ENCODE measurements at regions not wholly inside any gene's neighbourhood (a gene's known extent, or its start where the extent isn't known, plus 50 kb on each side); places are given as distances from the start of the nearest gene placed in this dataset.
A peak's percentile ranks its signal among the peaks of the same experiment; 100 is the strongest.

DNA sequence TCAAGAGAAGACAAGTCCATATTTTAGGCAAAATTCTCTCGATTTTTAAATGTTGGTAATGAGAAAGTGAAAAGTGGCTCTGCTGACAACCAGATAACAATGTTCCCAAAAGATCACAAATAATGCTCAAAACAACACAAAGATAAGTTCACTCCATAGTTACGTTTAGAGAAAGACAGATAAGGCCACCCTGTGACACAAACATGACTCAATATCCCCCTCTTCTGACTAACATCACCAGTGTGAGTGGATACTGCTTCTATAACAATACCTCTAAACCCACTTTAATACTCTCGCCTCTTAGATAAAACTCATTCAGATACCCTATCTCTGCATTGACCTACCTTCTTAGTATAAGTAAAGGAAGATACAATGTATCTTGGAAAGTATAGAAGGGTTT, 51.2 kb upstream of the RGS7 start:
- no peak overlapping the region for H3K27ac ChIP-seq
- no peak overlapping the region for H3K4me3 ChIP-seq
- TF ChIP-seq EP300 (IDR thresholded peaks at IDR 0.05), result no peak
- TF ChIP-seq, protein P1, sequence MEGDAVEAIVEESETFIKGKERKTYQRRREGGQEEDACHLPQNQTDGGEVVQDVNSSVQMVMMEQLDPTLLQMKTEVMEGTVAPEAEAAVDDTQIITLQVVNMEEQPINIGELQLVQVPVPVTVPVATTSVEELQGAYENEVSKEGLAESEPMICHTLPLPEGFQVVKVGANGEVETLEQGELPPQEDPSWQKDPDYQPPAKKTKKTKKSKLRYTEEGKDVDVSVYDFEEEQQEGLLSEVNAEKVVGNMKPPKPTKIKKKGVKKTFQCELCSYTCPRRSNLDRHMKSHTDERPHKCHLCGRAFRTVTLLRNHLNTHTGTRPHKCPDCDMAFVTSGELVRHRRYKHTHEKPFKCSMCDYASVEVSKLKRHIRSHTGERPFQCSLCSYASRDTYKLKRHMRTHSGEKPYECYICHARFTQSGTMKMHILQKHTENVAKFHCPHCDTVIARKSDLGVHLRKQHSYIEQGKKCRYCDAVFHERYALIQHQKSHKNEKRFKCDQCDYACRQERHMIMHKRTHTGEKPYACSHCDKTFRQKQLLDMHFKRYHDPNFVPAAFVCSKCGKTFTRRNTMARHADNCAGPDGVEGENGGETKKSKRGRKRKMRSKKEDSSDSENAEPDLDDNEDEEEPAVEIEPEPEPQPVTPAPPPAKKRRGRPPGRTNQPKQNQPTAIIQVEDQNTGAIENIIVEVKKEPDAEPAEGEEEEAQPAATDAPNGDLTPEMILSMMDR (IDR thresholded peaks at IDR 0.05), result no peak
- no peak for TF ChIP-seq POLR2AphosphoS5 (IDR thresholded peaks at IDR 0.05)
- intact Hi-C loops (cut with DNase I; ENCODE audit: low total_unique reads), result no loop called here
- WGBS, 5 donors, result 36 to 47% (median 41%) methylated on average over 3 of the region's 3 CpGs
- peaks cover 0 to 13% (median 0%) of the 10 kb centered on the region in 4 donors for H3K4me1 ChIP-seq
- peak in 1 of 2 donors; percentile 29 for DNase-seq
- H3K9me3 ChIP-seq, result no peaks in the 10 kb centered on the region
- H3K36me3 ChIP-seq, result no peaks in the 10 kb centered on the region
- no peaks in the 10 kb centered on the region for H3K27me3 ChIP-seq

Measured in stomach (tissue), 8 donors.